Progenitor cell of endocrine pancreas (in vitro differentiated cells): ENCODE measurements at regions not wholly inside any gene's neighbourhood (a gene's known extent, or its start where the extent isn't known, plus 50 kb on each side); places are given as distances from the start of the nearest gene placed in this dataset.
"Not testable (repeated sequence)": the region's sequence is repeated elsewhere in the genome, so short reads cannot be mapped to it uniquely, and the experiment has no call there.

Experiments
- DNase-seq: peaks from one replicate; pipeline ENCODE4 v3.0.0; 2021; ENCODE audit warnings: low spot score; ENCODE audit not compliant: unreplicated experiment
- H3K27ac Mint-ChIP-seq: 2 replicates; pipeline ENCODE4 v1.8.0; 2021; ENCODE audit warnings: mild to moderate bottlenecking, moderate library complexity, mixed read lengths
- H3K27me3 Mint-ChIP-seq: 2 replicates; pipeline ENCODE4 v1.8.0; 2021; ENCODE audit warnings: mixed read lengths
- H3K36me3 Mint-ChIP-seq: 2 replicates; pipeline ENCODE4 v1.8.0; 2022; ENCODE audit warnings: mixed read lengths; ENCODE audit not compliant: insufficient read depth
- H3K4me1 Mint-ChIP-seq: 2 replicates; pipeline ENCODE4 v1.8.0; 2021; ENCODE audit warnings: low read depth, mixed read lengths
- H3K4me3 Mint-ChIP-seq: 2 replicates; pipeline ENCODE4 v1.8.0; 2021; ENCODE audit warnings: low read depth, mild to moderate bottlenecking, moderate library complexity, mixed read lengths
- H3K9me3 Mint-ChIP-seq: 2 replicates; pipeline ENCODE4 v1.8.0; 2021; ENCODE audit warnings: low read depth, mixed read lengths
- CTCF ChIP-seq: fragments of 200-600 bp; sonication (generic); IDR thresholded peaks from one replicate; pipeline ENCODE4 v1.5.0; 2021; ENCODE audit warnings: antibody characterized with exemption, mild to moderate bottlenecking; ENCODE audit not compliant: unreplicated experiment

GRCh38 chr3:106303766-106304165, 435.0 kb upstream of the CBLB start:
- no peak for DNase-seq
- H3K4me1 Mint-ChIP-seq = no peaks in the 10 kb centered on the region
- no peaks in the 10 kb centered on the region for H3K36me3 Mint-ChIP-seq
- no peaks in the 10 kb centered on the region for H3K27me3 Mint-ChIP-seq
- H3K27ac Mint-ChIP-seq = no peak overlapping the region
- H3K9me3 Mint-ChIP-seq = no peaks in the 10 kb centered on the region
- no peak for TF ChIP-seq CTCF
- H3K4me3 Mint-ChIP-seq = no peak overlapping the region

GRCh38 chr3:106305127-106305526, 436.3 kb upstream of the CBLB start:
- no peak for DNase-seq
- H3K9me3 Mint-ChIP-seq = no peaks in the 10 kb centered on the region
- no peaks in the 10 kb centered on the region for H3K4me1 Mint-ChIP-seq
- no peaks in the 10 kb centered on the region for H3K27me3 Mint-ChIP-seq
- H3K36me3 Mint-ChIP-seq = no peaks in the 10 kb centered on the region
- TF ChIP-seq CTCF = no peak
- H3K27ac Mint-ChIP-seq = no peak overlapping the region
- no peak overlapping the region for H3K4me3 Mint-ChIP-seq

- Mint-ChIP-seq H3K4me1 (no peaks in the 10 kb centered on the region), H3K4me3 (no peak overlapping the region), H3K36me3 (no peaks in the 10 kb centered on the region), H3K27me3 (no peaks in the 10 kb centered on the region), H3K27ac (no peak overlapping the region), H3K9me3 (no peaks in the 10 kb centered on the region)
- DNase-seq = no peak
- TF ChIP-seq CTCF = no peak
These were observed 437.1 kb upstream of the CBLB start for GRCh38 chr3:106305882-106306435.

- Mint-ChIP-seq H3K36me3 (no peaks in the 10 kb centered on the region), H3K9me3 (no peaks in the 10 kb centered on the region), H3K27ac (no peak overlapping the region), H3K4me3 (no peak overlapping the region), H3K27me3 (no peaks in the 10 kb centered on the region), H3K4me1 (no peaks in the 10 kb centered on the region)
- TF ChIP-seq CTCF = no peak
- DNase-seq = no peak
These were observed 440.5 kb upstream of the CBLB start for GRCh38 chr3:106309274-106309673.

GRCh38 chr3:106309798-106310197, 441.0 kb upstream of the CBLB start:
- H3K27ac Mint-ChIP-seq, H3K4me3 Mint-ChIP-seq, DNase-seq, H3K36me3 Mint-ChIP-seq, H3K9me3 Mint-ChIP-seq, H3K27me3 Mint-ChIP-seq, H3K4me1 Mint-ChIP-seq: not testable (repeated sequence)
